HG03565 (cell line): ENCODE measurements at regions not wholly inside any gene's neighbourhood (a gene's known extent, or its start where the extent isn't known, plus 50 kb on each side); places are given as distances from the start of the nearest gene placed in this dataset.

Source experiments
- ATAC-seq: cut with Tn5 transposase; IDR thresholded peaks from one replicate; pipeline ENCODE4 v1.9.1; 2021; ENCODE audit warnings: mild to moderate bottlenecking, moderate library complexity; ENCODE audit not compliant: unreplicated experiment

GRCh38 chr13:31675440-31675953 is 63.8 kb upstream of the RXFP2 start:
- ATAC-seq: no peak

- no peak for ATAC-seq
These were observed 58.2 kb upstream of the RXFP2 start for GRCh38 chr13:31681133-31681532.

DNA sequence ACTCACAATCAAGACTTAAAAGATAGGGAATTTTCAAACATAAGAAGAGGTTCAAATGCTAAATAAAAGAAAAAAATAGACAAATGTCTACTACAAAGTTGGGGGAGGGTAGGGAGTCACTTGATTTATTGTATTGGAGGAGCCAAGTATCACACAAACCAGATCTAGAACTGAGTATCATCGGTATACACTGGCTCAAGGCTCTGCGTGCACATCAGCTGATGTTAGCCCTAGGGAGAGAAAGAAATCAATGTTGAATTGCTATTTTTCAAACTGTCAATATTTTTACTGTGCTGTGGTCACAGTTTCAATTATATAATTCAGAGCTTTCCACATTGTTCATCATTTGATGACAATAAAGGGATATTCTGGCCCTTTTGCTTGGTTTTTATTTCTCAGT is 54.9 kb upstream of the RXFP2 start:
- no peak for ATAC-seq

DNA sequence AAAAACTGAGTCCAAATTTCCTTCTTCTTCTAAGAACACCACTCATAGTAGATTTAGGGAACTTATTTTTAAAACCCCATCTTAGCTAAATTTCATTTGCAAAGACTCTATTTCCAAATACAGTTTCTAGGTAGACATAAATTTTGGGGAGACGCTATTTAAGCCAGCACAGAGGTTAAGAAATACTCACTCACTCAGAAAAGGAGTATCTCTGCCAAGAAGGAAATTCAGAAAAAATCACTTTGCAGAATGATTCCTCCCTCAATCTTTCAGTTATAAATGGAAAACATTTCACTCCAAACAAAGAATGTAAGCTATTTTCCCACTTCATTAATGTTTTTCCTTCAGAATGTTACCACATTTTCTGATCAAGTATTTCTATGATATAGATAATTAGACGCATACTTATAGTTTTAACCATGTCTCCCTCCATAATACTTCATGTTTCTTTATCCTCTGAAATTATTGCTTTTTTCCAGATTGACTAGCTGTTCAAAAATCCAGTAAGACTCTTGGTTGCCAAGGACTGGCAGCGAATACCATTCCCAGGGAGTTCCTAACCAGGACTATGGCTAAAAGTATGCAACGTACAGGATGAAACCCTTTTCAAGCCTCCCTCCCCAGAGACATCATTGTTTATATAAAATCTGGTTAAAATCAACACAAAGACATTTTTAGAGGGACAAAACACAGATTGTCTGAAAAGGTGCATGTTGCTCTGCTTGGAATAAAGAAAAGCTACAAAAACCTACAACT is 52.5 kb upstream of the RXFP2 start:
- ATAC-seq: no peak
